Caco-2 (cell line): ENCODE measurements at regions not wholly inside any gene's neighbourhood (a gene's known extent, or its start where the extent isn't known, plus 50 kb on each side); places are given as distances from the start of the nearest gene placed in this dataset.
A peak's percentile ranks its signal among the peaks of the same experiment; 100 is the strongest.

Source experiments
- BruUV-seq: library from RNA; stranded (reverse); fragments of 400-500 nt; replicated peaks from 2 replicates; lab custom pipeline; 2021; lab: Mats Ljungman, UMichigan
- CTCF ChIA-PET: fragments of 300-600 bp; sonication (Branson Sonifier 250); formaldehyde crosslinking; loops from one replicate; lab custom pipeline; 2022; ENCODE audit warnings: antibody characterized with exemption; lab: Charles Lee
- POLR2A ChIA-PET: fragments of 300-600 bp; sonication (Branson Sonifier 250); formaldehyde crosslinking; loops from one replicate; lab custom pipeline; 2022; ENCODE audit warnings: antibody characterized with exemption; lab: Charles Lee
- DNase-seq, 2 experiments: peaks; one replicate each; pipeline versions ENCODE4 v3.0.0 to v3.0.0-alpha.2; 2020 to 2022
- H3K27me3 ChIP-seq: replicated peaks from 2 replicates; pipeline ENCODE4 v1.6.0; 2011; ENCODE audit warnings: low read length; ENCODE audit not compliant: control insufficient read depth, insufficient read depth
- H3K36me3 ChIP-seq: 2 replicates; pipeline ENCODE4 v1.5.1; 2011; ENCODE audit warnings: low read length; ENCODE audit not compliant: control insufficient read depth, insufficient read depth
- H3K4me1 ChIP-seq: fragments of 250-450 bp; sonication (Bioruptor Pico); 2 replicates; pipeline ENCODE4 v1.5.1; 2020; ENCODE audit warnings: mild to moderate bottlenecking
- H3K4me3 ChIP-seq: 2 replicates; pipeline ENCODE4 v1.5.1; 2011; ENCODE audit warnings: low read depth, mild to moderate bottlenecking, control low read depth, low read length
- H3K9me3 ChIP-seq: fragments of 250-450 bp; sonication (Bioruptor Pico); 2 replicates; pipeline ENCODE4 v1.5.1; 2020; ENCODE audit warnings: mild to moderate bottlenecking, moderate library complexity
- H3K27ac Mint-ChIP-seq: one replicate; pipeline ENCODE4 v1.8.0; 2022; ENCODE audit warnings: mixed read lengths; ENCODE audit not compliant: unreplicated experiment
- H3K27me3 Mint-ChIP-seq: one replicate; pipeline ENCODE4 v1.8.0; 2022; ENCODE audit warnings: mixed read lengths; ENCODE audit not compliant: insufficient read depth, unreplicated experiment
- H3K36me3 Mint-ChIP-seq: one replicate; pipeline ENCODE4 v1.8.0; 2022; ENCODE audit warnings: mild to moderate bottlenecking, mixed read lengths; ENCODE audit not compliant: insufficient read depth, unreplicated experiment
- H3K4me1 Mint-ChIP-seq: one replicate; pipeline ENCODE4 v1.8.0; 2022; ENCODE audit warnings: low read depth, mixed read lengths; ENCODE audit not compliant: unreplicated experiment
- H3K4me3 Mint-ChIP-seq: one replicate; pipeline ENCODE4 v1.8.0; 2022; ENCODE audit warnings: mild to moderate bottlenecking, moderate library complexity, mixed read lengths; ENCODE audit not compliant: unreplicated experiment
- H3K9me3 Mint-ChIP-seq: one replicate; pipeline ENCODE4 v1.8.0; 2022; ENCODE audit warnings: mixed read lengths; ENCODE audit not compliant: unreplicated experiment
- intact Hi-C: fragments of 100-400 bp; cut with micrococcal nuclease; formaldehyde crosslinking; loops from one replicate; pipeline ENCODE4 v1.10.0; 2022; ENCODE audit not compliant: unreplicated experiment
- TF ChIP-seq, protein P1 (sequence below), 2 experiments: fragments of 200-600 bp in 1 of 2; IDR thresholded peaks; 1 replicate in 1 of 2; 2 replicates in 1 of 2; pipeline versions ENCODE4 v1.5.1 to v1.8.0; 2011 to 2022; ENCODE audit warnings: antibody characterized with exemption in 1 of 2, control low read depth in 1 of 2, inconsistent platforms in 1 of 2, low read depth in 1 of 2, low read length in 1 of 2, mild to moderate bottlenecking in 1 of 2, moderate library complexity in 1 of 2; ENCODE audit not compliant: insufficient read depth in 1 of 2, severe bottlenecking in 1 of 2, unreplicated experiment in 1 of 2

DNA sequence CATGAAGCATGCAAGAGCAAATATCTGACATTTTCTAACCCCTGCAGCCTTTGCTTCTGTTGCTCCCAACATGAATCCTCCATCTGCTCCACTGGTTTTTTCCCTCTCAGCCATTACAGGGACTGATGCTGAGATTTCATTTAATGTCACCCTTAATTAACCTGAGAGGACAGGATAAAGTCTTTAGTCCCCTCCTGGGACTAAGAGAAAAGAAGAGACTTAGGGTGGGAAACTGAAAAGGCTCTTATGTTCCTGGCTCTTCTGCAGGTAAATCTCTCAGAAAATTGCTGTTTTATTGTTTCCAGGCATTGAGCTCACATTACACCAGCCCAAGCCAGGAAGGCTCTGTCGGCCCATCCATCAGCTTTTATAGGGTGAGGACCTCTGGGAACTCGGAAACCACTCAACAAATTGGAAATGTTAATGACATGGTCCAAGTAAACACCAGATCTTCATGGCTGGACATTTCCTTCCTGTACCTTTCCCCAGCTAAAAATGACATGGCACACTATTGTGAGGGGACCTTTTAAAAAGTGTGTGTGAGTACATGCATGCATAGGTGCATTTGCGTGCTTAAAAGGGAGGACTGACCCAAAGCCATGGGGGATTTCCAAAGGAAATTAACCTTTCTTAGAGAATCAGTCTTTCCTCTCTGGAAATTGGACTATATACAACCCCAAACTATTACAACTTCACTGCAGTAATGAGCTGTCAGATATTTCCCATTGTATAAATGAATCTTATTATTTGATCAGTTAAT is 408.1 kb upstream of the TMTC1 start:
- Mint-ChIP-seq H3K36me3 (no peaks in the 10 kb centered on the region), H3K9me3 (peaks cover 5% of the 10 kb centered on the region), H3K4me1 (peaks cover 11% of the 10 kb centered on the region), H3K27me3 (no peaks in the 10 kb centered on the region), H3K27ac (no peak overlapping the region), H3K4me3 (no peak overlapping the region)
- H3K27me3 ChIP-seq: no peaks in the 10 kb centered on the region
- no peaks in the 10 kb centered on the region for H3K36me3 ChIP-seq
- H3K9me3 ChIP-seq: no peaks in the 10 kb centered on the region; the same call in 1 of the 2 replicates
- DNase-seq: no peak
- peaks cover 13% of the 10 kb centered on the region for H3K4me1 ChIP-seq
- BruUV-seq: no TSS peak
- TF ChIP-seq, protein P1, sequence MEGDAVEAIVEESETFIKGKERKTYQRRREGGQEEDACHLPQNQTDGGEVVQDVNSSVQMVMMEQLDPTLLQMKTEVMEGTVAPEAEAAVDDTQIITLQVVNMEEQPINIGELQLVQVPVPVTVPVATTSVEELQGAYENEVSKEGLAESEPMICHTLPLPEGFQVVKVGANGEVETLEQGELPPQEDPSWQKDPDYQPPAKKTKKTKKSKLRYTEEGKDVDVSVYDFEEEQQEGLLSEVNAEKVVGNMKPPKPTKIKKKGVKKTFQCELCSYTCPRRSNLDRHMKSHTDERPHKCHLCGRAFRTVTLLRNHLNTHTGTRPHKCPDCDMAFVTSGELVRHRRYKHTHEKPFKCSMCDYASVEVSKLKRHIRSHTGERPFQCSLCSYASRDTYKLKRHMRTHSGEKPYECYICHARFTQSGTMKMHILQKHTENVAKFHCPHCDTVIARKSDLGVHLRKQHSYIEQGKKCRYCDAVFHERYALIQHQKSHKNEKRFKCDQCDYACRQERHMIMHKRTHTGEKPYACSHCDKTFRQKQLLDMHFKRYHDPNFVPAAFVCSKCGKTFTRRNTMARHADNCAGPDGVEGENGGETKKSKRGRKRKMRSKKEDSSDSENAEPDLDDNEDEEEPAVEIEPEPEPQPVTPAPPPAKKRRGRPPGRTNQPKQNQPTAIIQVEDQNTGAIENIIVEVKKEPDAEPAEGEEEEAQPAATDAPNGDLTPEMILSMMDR (IDR thresholded peaks at IDR 0.05; ENCODE audit: insufficient read depth in 1 of 2, low read depth in 1 of 2, low read length in 1 of 2, severe bottlenecking in 1 of 2, unreplicated experiment in 1 of 2): no peak
- intact Hi-C loops: no loop called here
- H3K4me3 ChIP-seq: no peak overlapping the region
- POLR2A ChIA-PET: no interaction called here
- CTCF ChIA-PET: no interaction called here

DNA sequence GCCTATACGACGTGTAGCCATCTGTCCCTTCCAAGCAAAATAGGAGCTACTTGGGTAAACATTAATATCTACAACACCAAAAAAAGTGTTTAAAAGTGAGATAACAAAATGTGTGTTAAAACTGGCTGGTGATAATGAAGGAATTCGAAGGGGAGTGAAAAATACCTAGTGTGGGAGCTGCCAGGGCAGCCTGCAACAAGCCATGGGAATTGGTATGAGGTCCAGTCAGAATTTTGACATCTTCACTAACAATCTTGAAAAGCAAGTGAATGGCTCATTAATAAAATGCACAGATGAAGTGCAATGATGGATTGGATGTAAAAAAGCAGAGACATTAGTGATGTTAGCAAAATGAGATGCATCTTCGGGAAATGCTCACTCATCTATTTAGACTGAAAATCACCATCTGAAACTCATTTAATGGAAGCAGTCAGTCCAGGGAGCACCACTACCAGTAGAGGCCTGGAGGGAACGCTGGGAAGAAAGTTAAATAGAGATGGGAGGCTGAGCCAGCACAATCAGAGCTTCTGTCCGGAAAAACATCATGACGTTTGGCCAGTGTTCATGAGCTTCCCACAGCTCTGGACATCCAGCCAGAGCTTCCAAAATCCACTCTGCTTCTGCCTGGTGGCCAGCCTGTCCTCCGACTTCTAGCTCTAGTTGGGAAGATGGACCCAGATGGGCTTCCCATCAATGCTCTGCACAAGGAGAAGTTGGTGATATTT is 405.0 kb upstream of the TMTC1 start:
- Mint-ChIP-seq H3K9me3 (no peaks in the 10 kb centered on the region), H3K27ac (peak overlapping the region; percentile 33), H3K4me3 (no peak overlapping the region), H3K36me3 (no peaks in the 10 kb centered on the region), H3K27me3 (no peaks in the 10 kb centered on the region), H3K4me1 (peaks cover 10% of the 10 kb centered on the region)
- Histone ChIP-seq H3K36me3 (no peaks in the 10 kb centered on the region), H3K4me3 (no peak overlapping the region), H3K27me3 (no peaks in the 10 kb centered on the region), H3K9me3 (no peaks in the 10 kb centered on the region; the same call in 1 of the 2 replicates), H3K4me1 (peaks cover 13% of the 10 kb centered on the region)
- intact Hi-C loops: no loop called here
- DNase-seq: no peak
- TF ChIP-seq, protein P1 (IDR thresholded peaks at IDR 0.05; ENCODE audit: insufficient read depth in 1 of 2, low read depth in 1 of 2, low read length in 1 of 2, severe bottlenecking in 1 of 2, unreplicated experiment in 1 of 2): no peak
- POLR2A ChIA-PET: no interaction called here
- CTCF ChIA-PET: no interaction called here
- no TSS peak for BruUV-seq

DNA sequence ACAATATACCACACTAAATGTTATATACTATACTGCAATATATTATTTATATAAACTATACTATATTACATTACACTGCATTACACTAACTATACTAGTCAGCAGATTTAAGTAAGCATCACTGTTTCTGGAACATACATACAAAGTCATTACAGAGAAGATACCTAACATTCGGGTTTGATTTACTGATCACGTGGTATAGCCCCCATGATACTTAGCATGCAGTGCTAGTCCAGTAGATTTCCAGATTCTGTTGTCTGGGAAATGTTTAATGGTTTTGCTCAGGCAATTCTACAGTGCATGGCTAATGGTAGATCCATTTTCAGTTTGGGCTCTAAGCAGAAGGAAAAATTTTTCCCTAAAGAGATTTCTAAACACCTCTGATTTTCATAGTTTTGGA is 403.7 kb upstream of the TMTC1 start:
- ChIA-PET POLR2A (no interaction called here), CTCF (no interaction called here)
- intact Hi-C loops: no loop called here
- Histone ChIP-seq H3K4me1 (peaks cover 13% of the 10 kb centered on the region), H3K27me3 (no peaks in the 10 kb centered on the region), H3K9me3 (no peaks in the 10 kb centered on the region; the same call in 1 of the 2 replicates), H3K36me3 (no peaks in the 10 kb centered on the region), H3K4me3 (no peak overlapping the region)
- TF ChIP-seq, protein P1 (IDR thresholded peaks at IDR 0.05; ENCODE audit: insufficient read depth in 1 of 2, low read depth in 1 of 2, low read length in 1 of 2, severe bottlenecking in 1 of 2, unreplicated experiment in 1 of 2): no peak
- no peak overlapping the region for H3K4me3 Mint-ChIP-seq
- BruUV-seq: no TSS peak
- H3K9me3 Mint-ChIP-seq: no peaks in the 10 kb centered on the region
- H3K4me1 Mint-ChIP-seq: peaks cover 10% of the 10 kb centered on the region
- no peak for DNase-seq
- H3K36me3 Mint-ChIP-seq: no peaks in the 10 kb centered on the region
- no peak overlapping the region for H3K27ac Mint-ChIP-seq
- no peaks in the 10 kb centered on the region for H3K27me3 Mint-ChIP-seq
